HL-60 (cell line): ENCODE measurements at regions not wholly inside any gene's neighbourhood (a gene's known extent, or its start where the extent isn't known, plus 50 kb on each side); places are given as distances from the start of the nearest gene placed in this dataset.

Experiments
- POLR2AphosphoS5 ChIP-seq: IDR thresholded peaks from 2 replicates; pipeline ENCODE4 v1.6.1; 2012; ENCODE audit warnings: low read depth
- REST ChIP-seq: IDR thresholded peaks from 2 replicates; pipeline ENCODE4 v1.6.1; 2012; ENCODE audit warnings: low read depth; ENCODE audit not compliant: insufficient replicate concordance

GRCh38 chr2:8542381-8543059 lies 139.3 kb upstream of the ID2 start:
- TF ChIP-seq REST = no peak
- no peak for TF ChIP-seq POLR2AphosphoS5
